NCI-H82 treated with DMSO at 0.1 percent for 48 hours (cell line): ENCODE measurements at regions not wholly inside any gene's neighbourhood (a gene's known extent, or its start where the extent isn't known, plus 50 kb on each side); places are given as distances from the start of the nearest gene placed in this dataset.
"Not testable (repeated sequence)": the region's sequence is repeated elsewhere in the genome, so short reads cannot be mapped to it uniquely, and the experiment has no call there.

Experiments
- DNase-seq: peaks from one replicate; lab custom pipeline; 2025; ENCODE audit not compliant: unreplicated experiment; lab: John Stamatoyannopoulos, UW

GRCh38 chr18:10114717-10115463 is 201.1 kb downstream of the VAPA start:
- DNase-seq, result no peak

- DNase-seq, result no peak
Observed at GRCh38 chr18:10116574-10116973, 202.8 kb downstream of the VAPA start.

GRCh38 chr18:10119528-10119927 is 205.7 kb downstream of the VAPA start:
- DNase-seq, result no peak

- no peak for DNase-seq
Observed at GRCh38 chr18:10119991-10120390, 206.2 kb downstream of the VAPA start.

- DNase-seq, result no peak
Observed at GRCh38 chr18:10120622-10121021, 206.8 kb downstream of the VAPA start.

GRCh38 chr18:10121028-10121427 is 207.2 kb downstream of the VAPA start:
- no peak for DNase-seq

DNA sequence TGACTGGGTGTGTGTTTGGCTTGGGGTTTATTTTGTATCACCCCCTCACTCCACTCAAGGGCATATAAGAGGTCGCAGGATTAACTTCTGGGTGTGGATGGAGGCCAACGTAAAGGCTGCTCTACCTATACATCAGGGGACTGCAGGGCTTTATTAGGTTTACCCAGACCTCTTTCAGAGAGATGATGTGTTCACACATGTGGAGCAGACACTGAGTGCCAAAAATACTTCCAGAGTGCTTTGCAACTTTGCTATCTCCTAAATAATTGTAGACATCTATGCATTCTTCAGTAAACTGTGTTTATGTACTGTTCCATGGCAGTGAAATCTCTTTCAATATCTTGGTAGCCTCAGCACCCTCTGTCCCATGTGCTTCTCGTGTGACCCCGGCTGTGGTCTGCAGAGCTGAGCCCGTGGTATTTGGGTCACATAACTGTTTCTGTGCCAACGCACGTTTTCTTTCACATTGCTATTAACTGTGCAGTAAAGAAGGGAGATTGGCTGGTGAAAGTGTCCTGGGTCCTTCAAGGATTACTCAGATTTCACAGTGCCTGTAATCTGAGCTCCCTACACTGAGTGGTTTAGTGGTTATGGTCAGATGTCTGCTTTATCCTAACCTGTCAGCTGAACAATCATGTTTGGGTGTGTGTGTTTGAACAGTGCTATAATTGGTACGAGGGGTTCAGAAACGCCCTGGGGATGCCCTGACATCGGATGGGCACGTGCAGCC is 208.1 kb downstream of the VAPA start:
- DNase-seq, result peak; percentile 38

DNA sequence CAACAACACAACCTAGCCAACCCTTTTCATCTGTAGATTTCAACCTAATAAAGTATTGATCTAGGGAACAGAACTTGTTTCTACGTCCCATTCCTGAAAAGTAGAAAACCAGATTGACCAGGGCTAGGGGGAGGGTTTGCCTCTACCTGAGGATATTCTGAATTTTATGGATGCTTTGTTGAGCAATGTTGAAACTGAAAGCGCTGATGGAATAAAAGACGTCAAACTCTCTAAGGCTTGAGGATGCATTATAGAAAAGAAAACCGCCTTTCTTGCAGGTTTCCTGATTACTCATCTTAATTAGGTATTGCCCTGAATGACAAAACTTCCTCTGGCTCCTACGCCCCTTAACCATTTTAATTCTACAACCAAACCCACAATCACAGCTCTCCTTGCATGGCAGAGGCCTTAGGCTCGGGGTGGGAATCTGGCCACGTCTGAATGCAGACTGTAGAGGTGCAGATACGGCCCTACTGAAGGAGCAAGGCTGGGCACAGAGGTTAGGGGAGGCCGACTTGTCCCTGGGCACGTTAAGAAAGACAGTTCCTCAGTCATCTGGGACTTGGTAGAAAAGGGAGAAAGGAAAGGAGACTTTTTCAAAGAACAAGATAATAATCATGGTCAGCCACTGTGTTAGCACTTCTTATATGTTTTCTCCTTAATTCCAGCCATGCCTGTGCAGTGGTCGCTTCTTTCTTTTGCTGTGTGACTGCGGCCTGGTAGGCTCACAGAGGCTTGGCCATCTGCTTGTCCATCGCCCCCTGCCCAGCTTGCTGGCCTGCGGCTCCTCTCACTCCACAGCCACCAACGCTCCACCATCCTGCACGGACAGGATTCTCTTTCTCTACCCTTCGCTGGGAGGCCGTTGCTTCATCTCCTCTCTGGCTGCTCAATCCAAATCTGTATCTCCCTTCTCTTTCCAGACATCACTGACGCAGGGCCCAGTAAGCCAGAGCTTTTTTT is 209.5 kb downstream of the VAPA start:
- no peak for DNase-seq

- DNase-seq, result no peak
Observed at GRCh38 chr18:10124071-10124470, 210.3 kb downstream of the VAPA start.

DNA sequence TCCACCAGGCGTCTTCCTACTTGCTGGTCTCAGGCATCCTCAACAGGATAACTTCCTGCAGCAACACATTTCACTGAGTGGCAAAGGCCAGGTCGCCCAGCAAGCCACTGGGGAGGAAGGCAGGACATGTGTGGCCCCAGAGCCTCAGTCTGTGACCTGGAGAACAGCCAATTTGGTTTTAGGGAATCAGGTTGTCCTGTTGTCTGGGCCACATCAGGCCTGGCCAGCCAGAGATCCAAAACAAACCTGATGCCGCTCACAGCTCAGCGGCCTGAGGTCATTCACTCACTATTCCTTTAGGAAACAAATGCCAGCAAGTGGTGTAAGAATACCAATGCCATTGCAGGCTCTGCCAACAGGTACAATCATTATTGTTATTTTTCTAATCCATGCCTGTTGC is 210.7 kb downstream of the VAPA start:
- no peak for DNase-seq

DNA sequence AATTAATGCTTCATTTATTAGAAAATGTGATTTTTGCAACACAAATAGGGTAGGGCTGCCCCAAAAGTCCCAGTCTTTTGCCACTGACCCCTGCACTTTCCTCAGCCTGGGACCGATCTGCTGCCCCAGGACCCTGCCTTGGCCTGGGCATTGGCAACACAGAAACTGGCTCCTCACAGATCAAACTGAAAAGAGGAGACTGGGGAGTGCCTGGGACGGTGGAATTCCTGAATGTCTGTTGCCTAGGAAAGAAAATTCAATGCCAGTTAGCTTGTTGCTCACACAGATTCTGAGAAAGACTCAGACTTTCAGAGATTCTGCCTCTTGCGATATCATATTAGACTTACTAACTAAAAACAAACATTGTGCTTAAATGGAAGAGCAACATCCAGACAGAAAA is 211.2 kb downstream of the VAPA start:
- DNase-seq, result no peak

GRCh38 chr18:10127729-10128128 is 213.9 kb downstream of the VAPA start:
- DNase-seq, result no peak

- DNase-seq, result no peak
Observed at GRCh38 chr18:10128921-10129501, 215.2 kb downstream of the VAPA start.

DNA sequence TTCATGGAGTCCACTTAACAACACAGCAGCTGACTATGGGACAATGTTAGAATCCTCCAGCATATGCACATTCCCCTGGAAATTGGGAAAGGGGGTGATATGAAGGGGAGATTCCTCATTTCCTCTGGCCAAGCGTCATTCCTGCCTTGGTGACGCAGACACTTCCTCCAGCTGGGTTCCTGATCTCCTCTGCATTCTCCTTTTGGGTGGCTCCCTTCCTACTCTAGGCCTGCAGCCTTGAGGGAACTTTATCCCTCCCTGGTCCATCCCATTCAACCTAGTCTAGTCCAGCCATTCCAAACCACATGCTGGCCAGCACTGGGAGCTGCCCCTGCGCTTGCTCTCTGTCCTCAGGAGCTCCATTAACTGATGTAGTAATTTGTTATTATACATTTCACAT is 216.8 kb downstream of the VAPA start:
- no peak for DNase-seq

DNA sequence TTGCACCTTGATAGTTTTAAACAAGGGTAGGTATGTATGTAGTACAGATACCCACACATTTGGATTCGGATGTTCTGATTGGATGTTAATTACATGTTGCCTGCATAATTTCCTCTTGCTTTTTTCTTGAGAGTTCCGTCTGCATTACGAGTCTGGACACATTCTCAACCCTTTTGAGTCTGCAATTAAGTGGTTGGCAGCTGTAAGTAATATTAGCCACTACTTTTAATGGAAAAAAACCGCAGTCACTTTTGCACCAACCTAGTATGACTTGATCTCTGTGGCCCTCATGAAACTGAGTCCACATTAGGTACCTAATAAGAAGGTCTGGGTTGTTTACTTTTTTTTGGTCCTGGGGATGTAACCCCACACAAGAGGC is 217.3 kb downstream of the VAPA start:
- no peak for DNase-seq

DNA sequence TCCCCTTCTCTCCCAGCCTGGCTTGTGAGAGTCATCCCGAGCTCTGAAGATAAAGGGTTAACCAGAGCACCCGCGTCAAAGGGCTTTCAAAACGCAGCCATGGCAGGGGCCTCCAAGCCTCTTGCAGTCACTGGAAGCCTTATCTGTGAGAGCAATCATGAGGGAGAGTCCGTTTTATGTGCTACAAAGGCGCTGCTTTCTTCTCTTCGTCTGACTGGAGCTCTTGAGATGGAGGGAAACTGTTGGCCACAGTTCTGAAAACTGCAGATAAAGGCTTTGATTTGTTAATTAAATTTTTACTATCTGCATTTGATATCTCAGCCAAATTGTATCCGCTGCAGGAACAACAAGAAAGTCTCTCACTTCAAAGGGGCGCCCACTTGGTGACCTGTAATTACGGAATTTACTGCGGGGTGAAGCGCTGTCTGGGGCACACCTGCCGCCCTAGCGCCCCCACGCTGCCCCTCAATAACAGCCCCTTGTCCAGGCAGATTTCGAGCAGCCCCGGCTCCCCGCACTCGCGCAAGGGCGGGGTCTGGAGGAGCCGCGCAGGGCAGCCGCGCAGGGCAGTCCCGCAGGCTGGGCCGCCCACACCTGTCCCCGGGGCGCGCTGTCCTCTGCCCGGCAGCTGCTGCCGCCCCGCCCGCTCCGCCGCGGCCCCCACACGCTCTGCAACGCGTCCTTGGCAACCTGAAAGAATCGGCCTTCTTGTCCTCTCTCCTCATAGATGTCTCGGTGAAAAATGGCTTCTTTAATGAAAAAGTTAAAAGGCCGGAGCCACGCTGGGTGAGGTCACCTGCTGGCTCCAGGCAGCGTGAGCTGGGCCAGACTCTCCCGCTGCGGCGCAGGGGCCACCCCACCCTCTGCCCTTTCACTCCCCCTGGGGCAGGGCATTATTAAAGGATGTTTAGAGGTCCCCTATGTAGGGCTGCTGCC is 217.9 kb downstream of the VAPA start:
- DNase-seq, result no peak

DNA sequence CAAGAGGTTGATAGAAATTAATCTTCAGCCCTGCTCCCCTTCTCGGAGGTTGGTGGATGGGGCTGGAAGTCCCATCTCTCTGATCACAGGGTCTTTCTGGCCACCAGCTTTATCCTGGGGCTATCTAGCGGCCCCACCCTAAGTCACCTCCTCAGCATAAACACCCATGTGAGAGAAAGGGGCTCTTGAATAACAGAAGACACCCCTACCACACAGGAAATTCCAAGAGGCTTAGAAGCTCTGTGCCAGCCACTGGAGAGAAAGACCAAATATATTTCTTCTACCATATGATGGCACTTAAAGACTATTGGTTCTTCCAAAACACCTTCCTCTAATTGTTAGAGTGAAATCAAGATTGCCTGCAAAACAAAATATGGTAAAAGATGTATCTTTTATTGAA is 219.7 kb downstream of the VAPA start:
- DNase-seq, result no peak

DNA sequence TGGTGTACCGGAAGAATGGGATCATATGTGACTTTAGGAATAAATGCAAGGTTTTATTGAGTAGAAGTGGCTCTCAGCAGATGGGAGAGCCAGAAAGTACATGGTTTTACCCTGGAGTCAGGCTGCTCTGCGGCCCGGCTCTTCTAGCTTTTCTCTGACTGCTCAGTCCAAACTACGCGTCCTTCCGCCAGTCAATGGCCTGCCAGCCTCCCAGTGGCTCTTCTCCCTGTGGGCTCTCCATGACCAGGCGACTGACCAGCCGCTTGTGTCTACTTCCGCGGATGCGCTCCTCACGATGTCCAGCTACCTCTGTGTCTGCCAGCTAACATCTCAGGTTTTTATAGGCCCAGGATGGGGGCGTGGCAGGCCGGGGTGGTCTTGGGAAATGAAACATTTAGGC is 220.4 kb downstream of the VAPA start:
- no peak for DNase-seq

DNA sequence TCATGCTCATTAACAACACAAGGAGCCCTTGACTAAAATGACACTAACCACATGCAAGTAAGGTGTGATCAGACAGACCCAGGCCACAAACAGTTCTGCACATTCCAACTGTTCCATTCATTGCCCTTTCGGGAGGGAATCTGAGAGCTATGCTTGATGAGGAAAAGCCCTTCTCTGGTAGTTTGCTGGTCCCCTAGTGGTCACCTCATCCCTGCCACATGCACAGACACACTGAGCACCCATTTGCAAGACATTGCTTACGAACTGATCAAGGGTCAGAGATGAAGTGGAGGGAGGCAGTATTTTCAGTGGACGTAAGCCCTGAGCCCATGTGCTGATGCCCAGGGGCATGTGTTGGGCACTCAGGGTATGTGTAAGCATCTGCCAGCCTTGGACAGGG is 220.9 kb downstream of the VAPA start:
- DNase-seq, result not testable (repeated sequence)

DNA sequence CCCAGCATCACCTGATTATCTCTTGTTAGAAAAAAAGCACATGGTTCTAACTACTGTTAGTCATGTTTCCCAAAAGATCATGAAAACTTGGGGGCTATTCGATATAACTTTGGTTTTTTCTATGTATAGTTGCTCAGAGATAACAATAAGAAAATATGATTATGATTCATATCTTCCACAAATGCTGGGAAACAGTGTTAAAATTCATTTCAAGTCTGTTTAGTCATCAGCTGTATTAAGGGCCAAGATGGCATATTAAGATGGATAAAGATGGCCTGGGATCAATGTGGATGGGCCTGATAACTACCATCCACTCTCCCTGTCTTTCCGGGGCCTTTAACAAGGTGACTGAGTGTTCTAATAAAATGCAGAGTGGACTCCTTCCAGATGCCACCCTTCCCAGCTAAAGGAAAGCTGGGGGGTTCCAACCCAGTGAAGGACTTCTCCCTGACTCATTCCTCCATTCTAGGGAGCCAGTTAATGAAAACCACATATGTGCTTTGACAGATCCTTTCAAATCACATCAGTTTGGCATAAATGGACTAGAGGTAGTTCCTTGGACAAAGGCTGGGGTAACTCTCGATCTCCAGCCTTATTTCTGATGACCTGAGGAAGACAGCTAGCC is 221.6 kb downstream of the VAPA start:
- no peak for DNase-seq
